AG09309 (cell line): ENCODE measurements at regions not wholly inside any gene's neighbourhood (a gene's known extent, or its start where the extent isn't known, plus 50 kb on each side); places are given as distances from the start of the nearest gene placed in this dataset.

Experiments used
- DNase-seq: peaks from one replicate; pipeline ENCODE4 v3.0.0-alpha.2; 2010; ENCODE audit warnings: low read depth
- H3K4me3 ChIP-seq: 2 replicates; pipeline ENCODE4 v1.5.1; 2011; ENCODE audit warnings: mild to moderate bottlenecking, low read depth, low read length, moderate library complexity; ENCODE audit not compliant: control insufficient read depth
- TF ChIP-seq, protein P1 (sequence below): IDR thresholded peaks from 2 replicates; pipeline ENCODE4 v1.5.1; 2011; ENCODE audit warnings: mild to moderate bottlenecking, low read depth, low read length, inconsistent platforms; ENCODE audit not compliant: insufficient read depth, control insufficient read depth; ENCODE audit errors: missing control alignments

DNA sequence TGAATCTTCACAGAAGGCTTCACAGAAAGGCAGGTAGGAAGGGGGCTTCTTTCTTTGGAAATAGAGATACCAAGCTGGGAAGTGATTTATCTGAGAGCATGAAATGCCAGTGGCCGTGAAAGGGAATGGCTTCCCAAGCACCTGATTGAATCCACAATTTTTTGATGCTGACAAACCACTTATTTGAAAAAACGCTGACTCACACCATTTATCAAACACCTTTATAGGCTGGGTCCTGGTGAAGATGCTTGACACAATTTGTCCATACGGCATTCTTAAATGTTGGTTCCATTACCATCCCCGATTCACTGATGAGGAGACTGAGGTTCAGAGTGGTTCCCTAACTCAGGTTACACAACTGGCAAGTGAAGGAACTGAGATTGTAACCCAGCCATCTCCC lies 64.1 kb upstream of the POMGNT2 start:
- no peak for DNase-seq
- TF ChIP-seq, protein P1, sequence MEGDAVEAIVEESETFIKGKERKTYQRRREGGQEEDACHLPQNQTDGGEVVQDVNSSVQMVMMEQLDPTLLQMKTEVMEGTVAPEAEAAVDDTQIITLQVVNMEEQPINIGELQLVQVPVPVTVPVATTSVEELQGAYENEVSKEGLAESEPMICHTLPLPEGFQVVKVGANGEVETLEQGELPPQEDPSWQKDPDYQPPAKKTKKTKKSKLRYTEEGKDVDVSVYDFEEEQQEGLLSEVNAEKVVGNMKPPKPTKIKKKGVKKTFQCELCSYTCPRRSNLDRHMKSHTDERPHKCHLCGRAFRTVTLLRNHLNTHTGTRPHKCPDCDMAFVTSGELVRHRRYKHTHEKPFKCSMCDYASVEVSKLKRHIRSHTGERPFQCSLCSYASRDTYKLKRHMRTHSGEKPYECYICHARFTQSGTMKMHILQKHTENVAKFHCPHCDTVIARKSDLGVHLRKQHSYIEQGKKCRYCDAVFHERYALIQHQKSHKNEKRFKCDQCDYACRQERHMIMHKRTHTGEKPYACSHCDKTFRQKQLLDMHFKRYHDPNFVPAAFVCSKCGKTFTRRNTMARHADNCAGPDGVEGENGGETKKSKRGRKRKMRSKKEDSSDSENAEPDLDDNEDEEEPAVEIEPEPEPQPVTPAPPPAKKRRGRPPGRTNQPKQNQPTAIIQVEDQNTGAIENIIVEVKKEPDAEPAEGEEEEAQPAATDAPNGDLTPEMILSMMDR = no peak
- no peak overlapping the region for H3K4me3 ChIP-seq

DNA sequence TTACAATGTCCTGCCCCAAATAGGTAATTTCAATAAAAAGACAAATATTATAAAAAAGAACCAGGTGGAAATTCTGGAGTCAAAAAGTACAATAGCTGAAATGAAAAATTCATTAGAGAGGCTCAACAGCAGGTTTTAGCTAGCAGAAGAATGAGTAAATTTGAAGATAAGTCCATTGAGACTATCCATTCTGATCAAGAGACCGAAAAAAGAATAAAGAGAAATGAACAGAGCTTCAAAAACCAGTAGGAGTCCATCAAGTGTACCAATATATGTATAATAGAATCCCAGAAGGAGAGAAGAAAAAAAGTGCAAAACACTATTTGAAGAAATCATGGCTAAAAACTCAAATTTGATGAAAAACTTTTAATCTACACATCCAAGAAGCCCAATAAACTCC lies 60.5 kb upstream of the POMGNT2 start:
- TF ChIP-seq, protein P1 = no peak
- no peak overlapping the region for H3K4me3 ChIP-seq
- no peak for DNase-seq

DNA sequence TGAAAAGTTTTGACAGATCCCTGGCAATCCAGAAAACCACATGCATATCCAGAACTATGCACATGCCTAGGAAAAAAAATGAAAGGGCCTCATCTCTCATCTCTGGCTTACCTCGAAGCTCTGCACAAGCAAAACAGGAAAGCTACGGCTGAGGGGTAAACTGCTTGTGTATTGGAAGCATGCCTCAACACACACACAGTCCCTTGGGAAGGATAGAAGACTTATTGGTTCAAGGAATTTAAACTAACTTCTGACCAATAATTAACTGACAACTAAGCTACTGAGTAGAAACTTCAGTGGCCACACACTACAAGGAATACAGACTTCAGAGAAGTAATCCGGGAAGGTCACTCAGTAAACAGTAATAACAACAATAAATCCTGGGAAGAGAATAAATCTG lies 59.9 kb upstream of the POMGNT2 start:
- no peak for DNase-seq
- no peak overlapping the region for H3K4me3 ChIP-seq
- TF ChIP-seq, protein P1 = no peak

DNA sequence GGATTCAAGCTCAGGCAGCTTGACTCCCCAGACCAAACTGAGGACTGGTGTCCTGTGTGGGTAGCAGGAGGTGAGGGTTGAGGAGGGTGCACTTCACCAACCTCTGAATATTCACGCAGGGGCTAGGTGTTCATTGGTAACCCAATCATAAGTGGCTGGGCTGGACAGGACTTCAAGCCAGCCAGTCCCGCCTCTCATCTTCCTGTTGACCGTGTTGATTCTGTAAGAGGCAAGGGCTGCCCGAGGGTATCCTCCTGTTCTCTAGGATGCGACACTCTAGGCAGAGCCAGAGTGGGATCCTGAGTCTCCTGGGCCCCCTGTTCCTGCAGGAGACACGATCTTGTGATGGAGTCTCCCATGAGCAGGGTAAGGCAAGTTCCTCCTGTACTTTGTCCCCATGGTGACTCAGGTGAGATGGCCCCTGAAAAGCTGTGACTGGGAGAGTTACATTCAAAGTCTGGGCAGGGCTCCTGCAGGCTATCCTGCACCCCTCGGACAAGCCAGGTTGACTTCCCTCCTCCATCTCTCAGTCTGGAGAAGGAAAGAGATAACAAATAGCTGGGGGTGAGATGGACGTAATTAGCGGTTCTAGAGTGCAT lies 58.1 kb upstream of the POMGNT2 start:
- no peak for DNase-seq
- TF ChIP-seq, protein P1 = no peak
- H3K4me3 ChIP-seq = no peak overlapping the region

DNA sequence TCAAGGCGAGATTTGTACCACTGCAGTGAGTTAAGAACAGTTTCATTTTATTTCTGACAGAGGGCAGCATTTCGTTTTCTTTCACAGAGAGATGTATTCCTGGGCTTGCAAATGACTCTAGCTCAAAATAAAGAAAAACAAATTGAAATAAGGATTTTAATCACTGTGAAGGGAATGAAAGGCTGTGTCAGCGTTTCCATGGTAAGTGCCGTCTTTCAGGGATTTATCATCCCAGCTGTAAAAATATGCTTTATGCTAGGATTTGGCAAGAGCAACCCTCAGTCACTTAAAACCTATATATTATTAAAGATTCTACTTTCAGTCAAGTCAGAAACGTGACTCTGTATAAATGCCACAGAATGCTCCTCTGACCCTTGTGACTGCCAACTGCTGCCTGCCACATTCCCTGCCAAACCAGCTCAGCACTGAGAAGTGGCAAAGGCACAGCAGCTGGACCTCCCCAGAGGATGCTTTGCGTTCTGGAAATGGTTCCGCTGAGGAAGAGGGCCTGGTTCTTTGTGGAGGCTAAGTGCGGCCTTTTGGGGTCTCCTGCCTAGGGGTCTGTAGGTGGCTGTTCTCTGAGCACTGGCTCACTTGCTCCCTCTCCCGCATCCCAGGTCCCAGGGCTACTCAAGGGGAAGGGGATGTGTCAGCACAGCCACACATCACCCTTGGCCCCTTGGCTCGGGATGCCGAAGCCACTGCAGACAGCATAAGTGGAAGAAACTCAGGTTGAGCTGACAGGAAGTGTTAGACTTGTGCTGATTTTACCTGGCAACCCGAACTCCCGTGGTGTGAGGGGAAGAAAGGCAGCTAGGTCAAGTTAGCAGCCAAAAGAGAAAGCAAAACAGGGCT lies 56.6 kb upstream of the POMGNT2 start:
- DNase-seq = peak; percentile 66
- no peak overlapping the region for H3K4me3 ChIP-seq
- TF ChIP-seq, protein P1 = peak; percentile 47

DNA sequence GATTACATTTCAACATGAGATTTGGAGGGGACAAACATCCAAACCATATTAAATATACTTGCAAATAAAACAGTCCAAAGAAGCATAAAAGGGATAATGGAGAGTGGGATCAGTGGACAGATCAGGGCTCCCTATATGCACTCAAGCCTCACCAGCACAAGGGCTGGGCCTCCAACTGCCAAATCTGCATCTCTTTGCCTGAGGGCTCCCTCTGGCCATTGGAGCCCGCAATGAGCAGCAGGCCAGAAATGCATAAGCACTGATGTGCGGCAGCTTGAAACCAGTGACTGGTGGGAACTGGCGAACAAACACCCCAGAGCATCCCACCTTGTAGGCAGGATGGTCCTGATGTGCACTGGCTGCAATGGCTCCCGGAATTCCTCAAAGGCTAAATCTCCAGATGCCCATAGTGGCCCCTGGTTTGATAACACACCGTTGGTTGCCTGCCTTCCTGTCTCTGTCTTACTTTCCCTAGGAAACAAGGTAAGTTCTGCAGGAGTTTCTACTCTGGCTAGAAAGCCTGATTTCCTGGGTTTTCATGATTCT lies 55.9 kb upstream of the POMGNT2 start:
- H3K4me3 ChIP-seq = no peak overlapping the region
- DNase-seq = no peak
- TF ChIP-seq, protein P1 = no peak
